CD4-positive, alpha-beta T cell (primary cell): ENCODE measurements at regions not wholly inside any gene's neighbourhood (a gene's known extent, or its start where the extent isn't known, plus 50 kb on each side); places are given as distances from the start of the nearest gene placed in this dataset.

ENCODE experiments used
- ATAC-seq: fragments of 200-7000 bp; cut with Tn5 transposase; one replicate; pipeline ENCODE4 v1.10.0; 2022; ENCODE audit warnings: mild to moderate bottlenecking; ENCODE audit not compliant: poor library complexity
- CTCF ChIA-PET: fragments of 350-600 bp; sonication (Branson Sonifier 250); formaldehyde crosslinking; loops from one replicate; lab custom pipeline; 2021; ENCODE audit warnings: antibody characterized with exemption, inconsistent platforms; lab: Charles Lee
- POLR2A ChIA-PET: fragments of 350-600 bp; sonication (Branson Sonifier 250); formaldehyde crosslinking; loops from one replicate; lab custom pipeline; 2021; ENCODE audit warnings: antibody characterized with exemption, inconsistent platforms; lab: Charles Lee
- DNase-seq, 14 experiments: peaks; one replicate each; pipeline ENCODE4 v3.0.0-alpha.2; 2013 to 2020; ENCODE audit warnings: mixed read lengths in 2 of 14
- H3K27ac ChIP-seq, 2 donors: one replicate each; pipeline versions ENCODE4 v1.5.1 to v1.7.0; 2013; ENCODE audit warnings: low read length in 2 of 2, low read depth in 1 of 2, mild to moderate bottlenecking in 1 of 2
- H3K27me3 ChIP-seq, 2 experiments: 1 replicate in 1 of 2; 2 replicates in 1 of 2; pipeline versions ENCODE4 v1.6.1 to v1.7.0; 2013; ENCODE audit warnings: low read length in 2 of 2, control low read depth in 1 of 2, mild to moderate bottlenecking in 1 of 2, moderate library complexity in 1 of 2; ENCODE audit not compliant: insufficient read depth in 2 of 2, control insufficient read depth in 1 of 2
- H3K36me3 ChIP-seq: one replicate; pipeline ENCODE4 v1.6.1; 2013; ENCODE audit warnings: low read length, control low read depth; ENCODE audit not compliant: insufficient read depth
- H3K4me1 ChIP-seq: one replicate; pipeline ENCODE4 v1.6.1; 2013; ENCODE audit warnings: low read length, control low read depth; ENCODE audit not compliant: insufficient read depth
- H3K4me3 ChIP-seq: one replicate; pipeline ENCODE4 v1.5.1; 2013; ENCODE audit warnings: mild to moderate bottlenecking, low read length, moderate library complexity
- H3K9me3 ChIP-seq, 2 experiments: 1 replicate in 1 of 2; 2 replicates in 1 of 2; pipeline versions ENCODE4 v1.6.1 to v1.7.0; 2013; ENCODE audit warnings: low read length in 2 of 2, mild to moderate bottlenecking in 2 of 2, control low read depth in 1 of 2, moderate library complexity in 1 of 2; ENCODE audit not compliant: control insufficient read depth in 1 of 2, insufficient read depth in 1 of 2
- H3K27ac Mint-ChIP-seq: one replicate; pipeline ENCODE4 v1.8.0; 2020; ENCODE audit warnings: mixed read lengths
- H3K27me3 Mint-ChIP-seq: one replicate; pipeline ENCODE4 v1.8.0; 2021; ENCODE audit warnings: mixed read lengths
- H3K36me3 Mint-ChIP-seq: one replicate; pipeline ENCODE4 v1.8.0; 2021; ENCODE audit warnings: low read depth, mixed read lengths
- H3K4me1 Mint-ChIP-seq: one replicate; pipeline ENCODE4 v1.8.0; 2021; ENCODE audit warnings: low read depth, mixed read lengths
- H3K4me3 Mint-ChIP-seq: one replicate; pipeline ENCODE4 v1.8.0; 2020; ENCODE audit warnings: mild to moderate bottlenecking, mixed read lengths
- H3K9me3 Mint-ChIP-seq: one replicate; pipeline ENCODE4 v1.8.0; 2020; ENCODE audit warnings: mixed read lengths
- intact Hi-C, 2 experiments: fragments of 100-400 bp; cut with DNase I in 1 of 2; cut with micrococcal nuclease in 1 of 2; formaldehyde crosslinking; loops; one replicate each; pipeline versions ENCODE4 v1.15.1 to v1.9.0; 2023 to 2025; cut with DNase I, micrococcal nuclease
- TF ChIP-seq, protein P1 (sequence below): fragments of 200-600 bp; IDR thresholded peaks from one replicate; pipeline ENCODE4 v1.8.0; 2022; ENCODE audit warnings: antibody characterized with exemption, mild to moderate bottlenecking

DNA sequence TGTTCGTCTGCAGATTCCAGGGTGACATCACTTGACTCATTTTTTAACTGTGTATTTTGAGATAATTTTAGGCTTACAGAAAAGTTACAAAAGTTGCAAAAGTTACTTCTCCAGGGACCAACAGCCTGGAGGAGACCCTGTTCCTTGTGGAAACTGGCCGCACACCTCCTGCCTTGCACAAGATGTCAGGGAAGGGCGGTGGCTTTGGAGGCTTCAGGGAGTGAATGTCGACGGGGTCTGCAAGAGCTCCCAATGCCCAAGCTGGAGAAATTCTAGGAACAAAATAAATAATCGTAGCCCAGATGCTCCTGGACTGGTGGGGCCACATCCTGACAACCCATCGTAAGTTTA, 62.2 kb upstream of the FAM20C start:
- intact Hi-C loops: no loop called here
- Mint-ChIP-seq H3K36me3 (no peaks in the 10 kb centered on the region), H3K9me3 (no peaks in the 10 kb centered on the region), H3K4me1 (no peaks in the 10 kb centered on the region), H3K4me3 (no peak overlapping the region), H3K27ac (no peak overlapping the region), H3K27me3 (peaks cover 9% of the 10 kb centered on the region)
- TF ChIP-seq, protein P1, sequence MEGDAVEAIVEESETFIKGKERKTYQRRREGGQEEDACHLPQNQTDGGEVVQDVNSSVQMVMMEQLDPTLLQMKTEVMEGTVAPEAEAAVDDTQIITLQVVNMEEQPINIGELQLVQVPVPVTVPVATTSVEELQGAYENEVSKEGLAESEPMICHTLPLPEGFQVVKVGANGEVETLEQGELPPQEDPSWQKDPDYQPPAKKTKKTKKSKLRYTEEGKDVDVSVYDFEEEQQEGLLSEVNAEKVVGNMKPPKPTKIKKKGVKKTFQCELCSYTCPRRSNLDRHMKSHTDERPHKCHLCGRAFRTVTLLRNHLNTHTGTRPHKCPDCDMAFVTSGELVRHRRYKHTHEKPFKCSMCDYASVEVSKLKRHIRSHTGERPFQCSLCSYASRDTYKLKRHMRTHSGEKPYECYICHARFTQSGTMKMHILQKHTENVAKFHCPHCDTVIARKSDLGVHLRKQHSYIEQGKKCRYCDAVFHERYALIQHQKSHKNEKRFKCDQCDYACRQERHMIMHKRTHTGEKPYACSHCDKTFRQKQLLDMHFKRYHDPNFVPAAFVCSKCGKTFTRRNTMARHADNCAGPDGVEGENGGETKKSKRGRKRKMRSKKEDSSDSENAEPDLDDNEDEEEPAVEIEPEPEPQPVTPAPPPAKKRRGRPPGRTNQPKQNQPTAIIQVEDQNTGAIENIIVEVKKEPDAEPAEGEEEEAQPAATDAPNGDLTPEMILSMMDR: no peak
- ChIA-PET CTCF (no interaction called here), POLR2A (no interaction called here)
- ATAC-seq (no peak), DNase-seq (no peak)
- Histone ChIP-seq H3K4me1 (no peaks in the 10 kb centered on the region), H3K27me3 (no peaks in the 10 kb centered on the region), H3K4me3 (no peak overlapping the region), H3K27ac (no peak overlapping the region), H3K9me3 (peaks cover 0 to 3% of the 10 kb centered on the region in 2 experiments), H3K36me3 (no peaks in the 10 kb centered on the region)

DNA sequence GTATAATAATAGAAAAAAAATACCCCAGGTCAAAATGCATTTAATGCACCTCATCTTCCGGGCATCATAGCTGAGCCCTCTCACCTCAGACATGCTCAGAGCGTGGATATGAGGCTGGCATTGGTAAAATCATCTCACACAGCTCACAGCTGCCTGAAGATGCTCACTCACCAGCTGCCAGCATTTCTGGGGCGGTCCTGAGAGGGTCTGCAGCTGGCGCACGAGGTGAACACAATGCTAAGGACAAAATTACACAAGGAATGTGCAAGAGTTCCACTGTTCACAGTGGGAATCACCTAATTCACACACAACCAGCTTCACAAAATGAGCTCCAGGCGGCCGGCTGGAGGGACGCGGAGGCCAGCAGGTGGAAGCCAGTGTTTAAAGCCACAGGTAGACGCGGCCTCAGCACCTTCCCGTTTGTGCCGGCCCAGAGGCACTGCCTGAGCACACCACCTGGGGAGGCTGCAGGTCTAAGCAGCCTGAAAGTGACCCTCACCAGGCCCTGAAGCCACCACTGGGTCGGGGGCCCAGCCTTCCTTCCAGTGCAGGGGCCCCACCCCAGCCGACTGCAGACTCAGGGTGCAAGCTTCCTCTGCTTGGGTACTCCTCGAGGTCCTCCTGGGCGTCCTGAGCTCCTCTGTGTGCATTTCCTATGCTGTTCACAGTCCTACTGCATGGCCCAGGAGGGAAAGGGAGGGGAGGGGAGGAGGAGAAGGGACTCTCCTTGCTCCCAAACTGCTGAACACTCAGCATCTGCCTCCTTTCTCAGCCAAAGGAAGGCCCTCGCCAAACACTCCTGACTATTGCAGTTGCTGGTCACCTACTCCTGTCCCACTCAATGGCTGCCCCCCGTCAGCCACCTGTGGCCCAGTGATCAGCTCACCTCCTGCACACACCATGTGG, 61.2 kb upstream of the FAM20C start:
- CTCF ChIA-PET: no interaction called here
- DNase-seq: no peak
- Mint-ChIP-seq H3K27ac (no peak overlapping the region), H3K36me3 (no peaks in the 10 kb centered on the region), H3K4me3 (no peak overlapping the region), H3K9me3 (no peaks in the 10 kb centered on the region), H3K4me1 (no peaks in the 10 kb centered on the region), H3K27me3 (peaks cover 9% of the 10 kb centered on the region)
- Histone ChIP-seq H3K27me3 (no peaks in the 10 kb centered on the region), H3K4me1 (no peaks in the 10 kb centered on the region), H3K27ac (no peak overlapping the region), H3K4me3 (no peak overlapping the region), H3K9me3 (peaks cover 0 to 3% of the 10 kb centered on the region in 2 experiments), H3K36me3 (no peaks in the 10 kb centered on the region)
- ATAC-seq: no peak
- TF ChIP-seq, protein P1: no peak
- intact Hi-C loops: no loop called here
- POLR2A ChIA-PET: no interaction called here

DNA sequence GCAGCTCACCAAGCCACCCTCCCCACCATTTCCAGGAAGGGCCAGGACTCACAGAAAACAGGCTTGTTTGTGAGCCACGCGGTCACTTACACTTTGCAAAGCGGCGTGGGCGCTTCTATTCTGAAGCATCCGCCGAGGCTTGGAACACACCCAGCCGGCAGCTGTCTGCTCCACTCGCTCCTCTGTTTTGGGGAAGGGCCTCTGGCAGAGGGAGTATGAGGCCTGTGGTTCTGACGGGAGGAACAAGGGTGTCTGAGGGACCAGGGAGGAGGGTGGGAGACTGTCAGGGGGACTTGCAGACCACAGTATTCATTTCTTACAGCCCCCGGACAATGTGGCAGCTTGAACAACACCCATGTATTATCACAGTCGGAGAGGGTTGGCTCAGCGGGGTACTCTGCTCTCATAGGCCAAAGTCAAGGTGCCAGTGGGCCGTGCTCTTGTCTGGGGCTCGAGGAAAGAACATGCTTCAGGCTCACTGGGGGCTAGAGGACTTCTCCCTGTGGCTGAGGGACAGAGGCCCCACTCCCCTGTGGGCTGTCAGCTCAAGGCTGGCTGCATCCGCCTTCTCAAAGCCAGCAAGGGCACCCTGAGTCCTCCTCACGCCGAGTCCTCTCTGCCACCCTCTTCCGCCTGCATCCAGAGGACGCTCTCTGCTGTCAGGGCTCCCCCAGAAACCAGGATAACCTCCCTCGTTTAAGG, 60.4 kb upstream of the FAM20C start:
- ChIA-PET CTCF (no interaction called here), POLR2A (no interaction called here)
- peaks cover 0 to 3% of the 10 kb centered on the region in 2 experiments for H3K9me3 ChIP-seq
- ATAC-seq: no peak
- intact Hi-C loops: no loop called here
- no peak overlapping the region for H3K27ac ChIP-seq
- H3K27me3 ChIP-seq: no peaks in the 10 kb centered on the region
- Mint-ChIP-seq H3K4me1 (no peaks in the 10 kb centered on the region), H3K27ac (no peak overlapping the region), H3K4me3 (no peak overlapping the region), H3K27me3 (peaks cover 9% of the 10 kb centered on the region), H3K9me3 (no peaks in the 10 kb centered on the region), H3K36me3 (no peaks in the 10 kb centered on the region)
- no peaks in the 10 kb centered on the region for H3K36me3 ChIP-seq
- TF ChIP-seq, protein P1: no peak
- H3K4me1 ChIP-seq: no peaks in the 10 kb centered on the region
- H3K4me3 ChIP-seq: no peak overlapping the region
- DNase-seq: no peak
